SU-DHL-6 (cell line): ENCODE measurements at regions not wholly inside any gene's neighbourhood (a gene's known extent, or its start where the extent isn't known, plus 50 kb on each side); places are given as distances from the start of the nearest gene placed in this dataset.

ENCODE experiments used
- CTCF ChIP-seq: fragments of 200-600 bp; sonication (generic); IDR thresholded peaks from one replicate; pipeline ENCODE4 v1.5.1; 2017; ENCODE audit warnings: antibody characterized with exemption, mild to moderate bottlenecking, low read length, moderate library complexity; ENCODE audit not compliant: insufficient read depth, poor library complexity, severe bottlenecking
- EZH2phosphoT487 ChIP-seq: fragments of 200-600 bp; sonication (generic), shearing (Covaris generic); conservative IDR thresholded peaks from 2 replicates; pipeline ENCODE4 v1.6.1; 2018; ENCODE audit warnings: mild to moderate bottlenecking, antibody characterized with exemption, low read length, moderate library complexity, mixed read lengths

- TF ChIP-seq CTCF (no peak), EZH2phosphoT487 (no peak)
Observed at GRCh38 chr1:103960045-103960444, 210.3 kb downstream of the AMY1C start.
